Cardiac fibroblast (primary cell): ENCODE measurements at regions not wholly inside any gene's neighbourhood (a gene's known extent, or its start where the extent isn't known, plus 50 kb on each side); places are given as distances from the start of the nearest gene placed in this dataset.

Source experiments
- DNase-seq, 2 donors: peaks; one replicate each; pipeline versions ENCODE4 v3.0.0 to v3.0.0-alpha.2; 2010; ENCODE audit warnings: low read depth in 2 of 2
- H3K4me3 ChIP-seq, 2 donors: replicated peaks in 1 of 2; 1 replicate in 1 of 2; 2 replicates in 1 of 2; pipeline ENCODE4 v1.5.1; 2011; ENCODE audit warnings: low read depth in 2 of 2, low read length in 2 of 2, mild to moderate bottlenecking in 2 of 2, moderate library complexity in 1 of 2
- TF ChIP-seq, protein P1 (sequence below): IDR thresholded peaks from one replicate; pipeline ENCODE4 v1.5.1; 2011; ENCODE audit warnings: low read depth, mild to moderate bottlenecking, low read length, inconsistent platforms

DNA sequence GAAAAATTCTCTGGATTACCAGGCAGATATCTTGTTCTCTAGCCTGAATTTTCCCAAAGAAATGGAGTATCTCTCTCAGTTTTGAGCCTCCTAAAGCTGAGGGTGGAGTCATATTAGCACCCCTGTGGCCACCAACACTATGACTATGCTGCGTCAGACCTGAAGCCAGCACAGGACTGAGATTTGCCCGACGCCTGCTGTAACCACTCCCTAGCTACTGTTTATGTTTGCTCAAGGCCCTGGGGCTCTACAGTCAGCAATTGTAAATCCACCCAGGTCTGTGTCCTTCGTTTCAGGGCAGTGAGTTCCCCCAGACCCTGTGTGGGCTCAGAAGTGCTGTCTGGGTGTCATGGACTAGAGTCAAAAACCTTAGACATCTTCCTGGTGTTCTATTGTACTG is 61.4 kb downstream of the ZXDA start:
- TF ChIP-seq, protein P1, sequence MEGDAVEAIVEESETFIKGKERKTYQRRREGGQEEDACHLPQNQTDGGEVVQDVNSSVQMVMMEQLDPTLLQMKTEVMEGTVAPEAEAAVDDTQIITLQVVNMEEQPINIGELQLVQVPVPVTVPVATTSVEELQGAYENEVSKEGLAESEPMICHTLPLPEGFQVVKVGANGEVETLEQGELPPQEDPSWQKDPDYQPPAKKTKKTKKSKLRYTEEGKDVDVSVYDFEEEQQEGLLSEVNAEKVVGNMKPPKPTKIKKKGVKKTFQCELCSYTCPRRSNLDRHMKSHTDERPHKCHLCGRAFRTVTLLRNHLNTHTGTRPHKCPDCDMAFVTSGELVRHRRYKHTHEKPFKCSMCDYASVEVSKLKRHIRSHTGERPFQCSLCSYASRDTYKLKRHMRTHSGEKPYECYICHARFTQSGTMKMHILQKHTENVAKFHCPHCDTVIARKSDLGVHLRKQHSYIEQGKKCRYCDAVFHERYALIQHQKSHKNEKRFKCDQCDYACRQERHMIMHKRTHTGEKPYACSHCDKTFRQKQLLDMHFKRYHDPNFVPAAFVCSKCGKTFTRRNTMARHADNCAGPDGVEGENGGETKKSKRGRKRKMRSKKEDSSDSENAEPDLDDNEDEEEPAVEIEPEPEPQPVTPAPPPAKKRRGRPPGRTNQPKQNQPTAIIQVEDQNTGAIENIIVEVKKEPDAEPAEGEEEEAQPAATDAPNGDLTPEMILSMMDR, result no peak
- DNase-seq, result no peak
- no peak overlapping the region for H3K4me3 ChIP-seq

- DNase-seq, result no peak
- no peak overlapping the region for H3K4me3 ChIP-seq
- TF ChIP-seq, protein P1, result no peak
Observed at GRCh38 chrX:57822818-57823217, 87.4 kb downstream of the ZXDA start.

DNA sequence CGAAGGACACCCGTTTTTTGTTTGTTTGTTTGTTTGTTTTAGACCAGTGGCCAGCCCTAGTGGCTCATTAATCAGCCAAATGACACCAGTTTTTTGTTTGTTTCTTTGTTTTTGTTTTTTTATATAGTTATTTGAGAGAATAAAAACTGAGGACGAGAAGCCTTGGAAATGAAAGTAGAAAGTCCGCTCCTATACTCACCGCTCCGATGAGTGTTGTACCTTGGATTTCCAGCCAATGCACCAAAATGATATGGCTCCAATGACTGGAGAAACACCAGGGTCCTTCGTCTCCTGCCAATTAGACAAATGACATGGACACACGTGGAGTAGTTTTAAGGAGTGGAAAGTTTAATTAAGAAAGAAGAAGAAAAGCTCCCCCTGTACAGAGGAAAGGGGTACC is 87.9 kb downstream of the ZXDA start:
- no peak for DNase-seq
- TF ChIP-seq, protein P1, result no peak
- no peak overlapping the region for H3K4me3 ChIP-seq

DNA sequence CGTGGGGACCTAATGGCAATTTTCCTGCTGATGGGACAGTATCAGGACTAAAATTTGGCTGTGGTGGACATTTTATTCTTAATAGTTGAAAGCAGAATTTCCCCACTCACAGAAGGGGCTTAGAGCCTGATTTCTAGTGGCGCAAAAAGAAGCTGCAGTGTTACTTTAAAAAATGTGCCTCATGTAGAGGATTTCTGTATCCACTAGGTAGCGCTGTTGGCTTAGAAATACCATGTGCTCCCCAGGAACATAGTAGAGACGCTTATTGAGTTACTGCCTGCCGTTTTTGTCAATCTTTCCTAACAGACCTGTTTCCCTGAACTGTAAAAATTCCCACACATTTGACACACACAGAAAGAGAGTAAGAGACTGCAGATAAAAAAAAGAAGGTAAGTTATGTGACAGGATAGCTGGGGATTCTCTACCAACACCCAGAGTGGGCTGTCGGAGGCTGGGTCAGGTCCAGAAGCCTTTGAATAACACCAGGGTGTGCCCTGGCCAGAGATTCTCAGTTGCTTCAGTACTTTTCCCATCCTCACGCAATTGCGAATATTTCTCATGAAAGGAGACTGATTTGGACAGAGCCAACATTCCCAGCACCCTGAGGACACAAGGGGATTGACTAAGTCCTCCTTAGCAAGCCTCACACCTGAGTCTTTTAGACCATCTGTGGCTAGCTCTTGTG is 88.4 kb downstream of the ZXDA start:
- peak; percentile 71 to 76 for DNase-seq
- TF ChIP-seq, protein P1, result peak; percentile 38

GRCh38 chrX:57817302-57817701 is 93.0 kb downstream of the ZXDA start:
- TF ChIP-seq, protein P1, result peak; percentile 47
- DNase-seq, result peak; percentile 4 to 20
- no peak overlapping the region for H3K4me3 ChIP-seq

More for the DNA sequence above, 88.4 kb downstream of the ZXDA start:
- H3K4me3 ChIP-seq, result no peak overlapping the region

DNA sequence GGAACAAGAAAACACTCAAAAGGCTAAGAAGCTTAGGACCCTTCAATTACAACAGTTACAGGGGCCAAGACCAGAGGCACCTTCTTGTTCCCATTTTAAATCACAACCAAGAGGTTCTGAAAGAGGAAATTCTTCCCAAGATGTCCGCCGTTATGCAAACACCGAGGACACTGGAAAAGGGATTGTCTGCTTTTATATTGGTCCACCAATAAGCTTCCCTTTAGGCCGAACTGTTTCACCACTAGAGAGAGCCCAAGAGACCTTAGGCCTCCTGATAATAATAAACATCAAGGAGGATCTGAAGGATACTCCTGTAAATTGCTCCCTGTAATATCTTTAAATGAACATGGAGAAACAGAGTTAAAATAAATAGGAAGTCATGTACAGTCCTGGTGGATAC is 92.6 kb upstream of the NLRP2B start:
- TF ChIP-seq, protein P1, result no peak
- H3K4me3 ChIP-seq, result no peak overlapping the region
- peak in 1 of 2 donors; percentile 6 for DNase-seq

DNA sequence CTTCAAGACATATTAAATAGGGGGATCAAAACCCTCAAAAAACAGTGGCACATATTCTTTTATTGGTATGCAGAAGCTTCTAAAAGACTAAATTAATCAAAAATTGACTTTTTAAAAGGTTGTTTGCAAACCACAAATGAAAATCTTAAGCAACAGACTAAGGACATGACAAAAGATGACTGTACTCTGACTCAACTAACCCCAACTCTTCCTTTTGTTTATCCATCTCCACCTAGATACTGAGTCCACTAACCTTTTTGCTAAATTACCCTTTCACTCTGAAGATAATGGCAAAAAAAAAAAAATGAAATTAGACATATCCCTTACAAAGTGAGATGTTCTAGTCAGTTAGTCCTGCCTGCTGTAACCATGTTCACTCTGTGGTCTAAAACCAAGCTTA is 91.6 kb upstream of the NLRP2B start:
- TF ChIP-seq, protein P1, result no peak
- no peak overlapping the region for H3K4me3 ChIP-seq
- peak in 1 of 2 donors; percentile 71 for DNase-seq
